NCI-H1092 treated with DMSO at 0.1 percent for 48 hours (cell line): ENCODE measurements at regions not wholly inside any gene's neighbourhood (a gene's known extent, or its start where the extent isn't known, plus 50 kb on each side); places are given as distances from the start of the nearest gene placed in this dataset.

ENCODE experiments used
- DNase-seq: peaks from one replicate; lab custom pipeline; 2025; lab: John Stamatoyannopoulos, UW

- no peak for DNase-seq
Measured at GRCh38 chr13:111394211-111394922, 73.9 kb downstream of the TEX29 start.

DNA sequence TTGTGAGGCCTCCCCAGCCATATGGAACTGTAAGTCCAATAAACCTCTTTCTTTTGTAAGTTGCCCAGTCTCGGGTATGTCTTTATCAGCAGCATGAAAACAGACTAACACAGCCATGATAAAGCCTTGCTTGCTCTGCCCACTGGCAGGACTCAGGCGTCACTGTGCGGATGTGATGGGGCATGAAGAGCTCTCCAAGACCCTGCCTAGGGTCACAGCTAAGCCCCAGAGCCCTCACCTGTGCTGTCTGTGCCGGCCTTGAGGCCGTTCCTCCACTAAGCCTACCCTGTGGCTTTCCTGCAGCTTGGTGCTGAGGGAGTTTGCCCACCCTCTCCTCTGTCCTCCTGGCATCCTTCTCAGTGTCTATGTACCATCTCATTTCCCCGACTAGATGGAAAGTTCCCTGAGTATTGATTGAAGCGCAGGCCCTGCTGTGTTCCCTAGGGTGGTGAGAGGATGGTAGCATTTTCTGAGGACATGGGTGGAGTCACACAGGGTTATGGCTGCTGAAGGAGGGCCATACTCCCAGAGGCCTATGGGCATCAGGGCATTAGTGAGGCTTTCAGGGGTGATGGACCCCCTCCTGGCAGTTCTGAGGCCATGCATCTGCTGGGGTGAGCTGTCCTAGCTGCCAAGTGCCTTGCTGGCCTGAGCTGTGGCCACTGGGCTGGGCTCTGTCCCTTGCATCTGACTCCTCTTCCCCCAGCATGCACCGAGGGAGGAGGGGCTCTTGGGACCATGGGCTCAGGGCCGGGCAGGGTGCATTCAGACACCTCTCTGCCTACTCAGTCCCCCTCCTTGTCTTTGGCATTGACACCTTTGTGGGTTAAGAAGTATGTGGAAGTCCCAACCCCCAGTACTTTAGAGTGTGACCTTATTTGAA is 75.3 kb downstream of the TEX29 start:
- DNase-seq, result no peak

DNA sequence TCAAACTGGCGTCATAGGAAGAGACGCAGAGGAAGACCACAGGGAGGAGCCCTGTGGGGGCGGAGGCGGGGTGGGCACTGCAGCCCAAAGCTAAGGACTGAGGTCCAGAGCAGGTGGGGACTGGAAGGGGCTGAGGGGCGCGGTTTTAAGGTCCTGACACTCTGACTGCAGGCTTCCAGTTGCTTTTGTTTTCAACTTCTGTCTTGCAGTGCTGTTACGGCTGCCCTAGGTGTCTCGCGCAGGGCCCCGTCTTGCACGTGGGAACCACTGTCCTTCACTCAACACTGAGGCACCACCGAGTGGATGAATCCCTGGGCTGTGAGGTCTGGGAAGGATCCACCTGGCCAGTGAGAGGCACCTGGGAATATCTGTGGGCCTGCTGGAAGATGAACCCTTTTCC is 76.0 kb downstream of the TEX29 start:
- no peak for DNase-seq

DNA sequence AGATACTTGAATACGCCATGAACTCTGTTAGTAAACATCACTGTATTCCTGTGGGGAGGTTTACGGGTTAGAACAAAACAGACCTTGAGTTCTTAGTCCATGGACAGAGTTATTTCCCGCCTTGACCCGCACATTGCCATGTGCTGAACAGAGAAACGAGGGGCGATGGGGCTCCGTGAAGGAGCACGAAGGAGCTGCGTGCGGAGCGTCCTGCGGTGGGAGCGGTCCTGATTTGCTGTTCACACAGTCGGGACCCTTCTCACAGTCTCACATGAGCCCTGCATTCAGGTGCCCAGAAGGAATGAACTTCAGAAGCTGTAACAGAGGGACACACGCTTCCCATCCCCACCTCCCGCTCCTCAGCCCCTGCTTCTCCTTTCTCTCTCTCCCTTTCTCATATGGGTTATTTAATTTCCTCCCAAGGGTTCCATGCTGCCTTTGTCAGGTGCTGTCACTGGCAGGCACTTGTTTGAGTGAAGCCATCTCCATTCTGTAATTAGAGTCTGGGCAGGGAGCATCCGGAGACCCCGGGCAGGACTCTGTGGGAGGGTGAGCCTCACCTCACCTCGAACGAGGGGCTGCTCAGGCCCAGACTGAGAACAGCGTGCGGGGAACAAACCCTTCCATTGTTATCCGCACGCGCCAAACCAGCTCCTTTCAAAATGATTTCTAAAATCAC is 76.9 kb downstream of the TEX29 start:
- no peak for DNase-seq

DNA sequence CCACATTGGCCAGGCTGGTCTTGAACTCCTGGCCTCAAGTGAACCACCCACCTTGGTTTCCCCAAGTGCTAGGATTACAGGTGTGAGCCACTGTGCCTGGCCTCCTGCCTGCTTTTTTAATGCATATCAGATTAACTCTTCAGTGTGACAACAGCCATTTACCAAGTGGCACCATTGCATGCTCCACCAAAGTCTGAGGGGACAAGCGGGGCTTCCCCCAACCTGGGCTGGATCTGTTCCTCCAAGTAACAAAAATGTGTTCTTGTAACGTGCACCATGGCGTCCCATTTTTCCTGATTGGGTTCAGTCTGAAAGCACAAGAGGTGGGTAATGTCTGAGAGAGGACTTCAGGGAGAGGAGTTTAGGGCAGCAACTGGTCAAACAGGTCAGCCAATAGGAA is 77.8 kb downstream of the TEX29 start:
- DNase-seq, result no peak

DNA sequence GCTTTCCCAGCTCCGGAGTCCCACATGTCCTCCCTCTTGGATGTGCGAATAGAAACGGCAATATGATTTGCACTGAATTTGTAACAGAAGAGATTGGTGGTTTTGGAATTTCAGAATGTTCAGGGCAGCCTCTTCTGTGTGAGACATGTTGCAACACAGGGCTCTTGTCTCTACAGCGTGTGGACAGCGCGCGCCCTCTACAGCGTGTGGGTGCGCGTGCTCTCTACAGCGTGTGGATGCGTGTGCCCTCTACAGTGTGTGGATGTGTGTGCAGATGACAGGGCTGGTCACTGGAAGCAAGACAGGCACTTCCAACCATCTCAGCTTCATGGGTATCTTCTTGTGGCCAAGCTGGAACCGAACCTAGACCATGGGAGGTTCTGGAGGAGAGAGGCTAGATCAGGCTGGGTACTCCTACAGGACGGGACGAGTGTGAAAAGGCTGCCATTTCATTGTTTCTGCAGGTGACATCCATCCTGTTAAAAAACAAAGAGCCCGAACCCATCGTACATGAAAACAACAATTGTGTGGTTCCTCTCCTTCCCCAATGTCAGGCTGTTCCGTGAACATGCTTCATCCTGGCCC is 78.4 kb downstream of the TEX29 start:
- DNase-seq, result no peak

- no peak for DNase-seq
Measured at GRCh38 chr13:111399334-111399733, 78.9 kb downstream of the TEX29 start.

DNA sequence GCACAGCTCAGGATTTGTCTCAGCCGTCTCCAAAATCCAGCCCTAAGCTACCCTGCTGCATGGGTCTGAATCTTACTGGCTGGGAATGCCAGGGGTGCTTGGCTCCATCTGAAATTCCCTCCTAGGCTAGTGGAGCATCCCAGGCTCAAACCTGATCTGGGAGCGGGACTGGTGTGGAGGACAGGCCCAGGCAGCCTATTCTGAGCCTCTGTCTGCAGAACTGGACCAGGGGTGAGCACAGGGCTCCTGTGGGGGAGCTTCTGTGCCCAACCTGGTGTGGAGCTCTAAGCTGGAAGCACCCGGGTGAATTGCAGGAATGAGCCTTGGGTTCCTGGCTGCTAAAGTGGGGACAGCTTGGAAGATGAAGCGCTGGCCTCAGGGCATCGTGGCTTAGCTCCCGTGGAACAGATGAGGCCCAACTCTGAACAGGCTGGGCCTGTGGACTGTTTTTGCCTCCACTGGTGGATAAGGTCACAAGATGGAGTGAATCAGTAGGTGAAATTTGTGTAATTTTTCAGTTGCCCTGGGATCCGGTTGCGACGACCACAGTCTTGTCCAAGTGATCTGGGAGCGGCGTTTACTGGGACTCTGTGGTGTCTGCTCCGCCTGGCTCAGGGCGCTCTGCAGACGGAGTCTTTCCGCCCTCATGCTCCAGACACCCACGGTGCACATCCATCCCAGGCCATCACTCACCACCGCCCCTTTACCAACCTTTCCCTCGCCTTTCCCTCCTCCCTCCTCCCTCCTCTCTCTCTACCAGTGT is 79.5 kb downstream of the TEX29 start:
- no peak for DNase-seq

GRCh38 chr13:111401151-111401550 is 80.7 kb downstream of the TEX29 start:
- no peak for DNase-seq

GRCh38 chr13:111401755-111402154 is 81.3 kb downstream of the TEX29 start:
- no peak for DNase-seq

GRCh38 chr13:111402441-111402840 is 82.0 kb downstream of the TEX29 start:
- DNase-seq, result no peak

- no peak for DNase-seq
Measured at GRCh38 chr13:111403266-111403665, 82.8 kb downstream of the TEX29 start.

DNA sequence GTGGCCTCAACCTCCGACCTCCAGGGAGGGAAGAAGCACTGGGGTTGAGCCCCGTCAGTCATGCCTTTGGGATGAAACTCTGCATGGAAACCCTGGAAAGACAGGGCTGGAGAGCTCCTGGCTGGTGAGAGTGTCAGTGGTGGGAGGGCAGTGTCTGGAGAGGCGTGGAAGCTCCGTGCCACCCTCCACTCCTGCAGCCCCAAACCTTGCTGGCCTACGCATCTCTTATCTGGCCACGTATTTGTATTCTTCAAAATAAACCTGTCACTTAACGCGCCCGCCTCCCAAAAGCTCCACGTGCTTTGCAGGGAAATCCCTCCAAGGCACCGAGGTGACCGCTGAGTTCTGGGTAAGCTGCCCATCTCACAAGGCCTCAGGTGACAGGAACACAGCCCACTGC is 84.3 kb downstream of the TEX29 start:
- DNase-seq, result no peak

DNA sequence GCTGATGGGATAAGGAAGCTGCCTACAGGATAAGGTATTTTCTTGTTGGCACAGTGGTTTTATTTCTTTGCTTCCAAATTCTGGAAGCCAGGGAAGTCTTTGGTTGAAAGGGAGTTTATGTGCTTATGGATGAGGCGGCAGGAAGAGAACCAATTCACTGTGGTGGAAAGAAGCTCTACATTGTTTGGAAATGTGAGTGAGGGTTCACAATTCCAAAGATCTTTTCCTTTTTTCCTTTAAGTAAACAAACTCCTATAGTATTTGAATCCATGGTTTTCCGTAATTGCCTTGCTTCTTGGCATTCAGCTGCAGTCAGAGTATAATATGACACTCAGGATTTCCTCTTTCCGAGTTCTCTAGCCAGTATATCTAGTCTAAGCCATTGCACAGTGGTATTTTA is 86.2 kb downstream of the TEX29 start:
- DNase-seq, result no peak

GRCh38 chr13:111407381-111408131 is 87.1 kb downstream of the TEX29 start:
- DNase-seq, result no peak

- DNase-seq, result no peak
Measured at GRCh38 chr13:111409413-111409812, 89.0 kb downstream of the TEX29 start.

DNA sequence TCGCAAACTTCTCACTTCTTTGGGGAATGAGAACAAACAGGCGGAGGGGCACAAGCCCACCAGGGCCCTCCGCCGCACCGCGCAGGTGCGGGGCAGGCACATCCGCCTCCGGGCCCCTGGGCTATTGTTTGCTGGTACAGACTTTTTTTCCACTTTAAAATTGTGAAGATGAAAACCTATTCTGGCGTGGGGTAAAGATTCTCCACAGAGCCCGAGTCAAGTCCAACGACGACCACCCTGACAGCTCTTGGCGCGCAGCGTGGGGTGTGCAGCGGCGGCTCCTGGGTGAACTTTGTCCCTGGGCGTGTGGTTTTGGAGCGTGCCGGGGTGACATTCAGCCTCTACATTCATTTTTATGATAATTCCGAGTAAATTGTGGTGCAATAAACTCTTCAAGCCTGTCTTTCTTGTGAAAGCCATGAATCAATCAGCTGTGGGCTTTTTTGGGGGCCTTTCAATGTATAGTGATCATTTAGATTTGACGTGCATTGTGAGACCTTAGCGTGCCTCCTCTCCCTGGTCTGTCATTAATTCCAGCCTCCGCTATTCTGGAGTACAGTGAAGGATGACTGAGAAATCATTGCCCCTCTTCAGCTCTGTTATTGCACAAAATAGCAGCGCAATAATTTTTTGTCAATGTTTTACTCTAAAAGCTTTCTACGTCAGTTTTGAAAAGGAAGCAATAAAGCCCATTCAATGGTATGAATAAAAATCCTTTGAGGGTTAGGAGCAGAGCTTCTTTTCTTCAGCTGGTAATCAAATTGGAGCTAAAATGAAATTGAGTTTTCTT is 90.0 kb downstream of the TEX29 start:
- DNase-seq, result no peak

GRCh38 chr13:111411151-111411858 is 90.9 kb downstream of the TEX29 start:
- DNase-seq, result peak; percentile 40

GRCh38 chr13:111411919-111412650 is 91.6 kb downstream of the TEX29 start:
- DNase-seq, result peak; percentile 18
